ENCODE measurements at regions not wholly inside any gene's neighbourhood (a gene's known extent, or its start where the extent isn't known, plus 50 kb on each side); places are given as distances from the start of the nearest gene placed in this dataset.
"Not testable (repeated sequence)": the region's sequence is repeated elsewhere in the genome, so short reads cannot be mapped to it uniquely, and the experiment has no call there.

DNA sequence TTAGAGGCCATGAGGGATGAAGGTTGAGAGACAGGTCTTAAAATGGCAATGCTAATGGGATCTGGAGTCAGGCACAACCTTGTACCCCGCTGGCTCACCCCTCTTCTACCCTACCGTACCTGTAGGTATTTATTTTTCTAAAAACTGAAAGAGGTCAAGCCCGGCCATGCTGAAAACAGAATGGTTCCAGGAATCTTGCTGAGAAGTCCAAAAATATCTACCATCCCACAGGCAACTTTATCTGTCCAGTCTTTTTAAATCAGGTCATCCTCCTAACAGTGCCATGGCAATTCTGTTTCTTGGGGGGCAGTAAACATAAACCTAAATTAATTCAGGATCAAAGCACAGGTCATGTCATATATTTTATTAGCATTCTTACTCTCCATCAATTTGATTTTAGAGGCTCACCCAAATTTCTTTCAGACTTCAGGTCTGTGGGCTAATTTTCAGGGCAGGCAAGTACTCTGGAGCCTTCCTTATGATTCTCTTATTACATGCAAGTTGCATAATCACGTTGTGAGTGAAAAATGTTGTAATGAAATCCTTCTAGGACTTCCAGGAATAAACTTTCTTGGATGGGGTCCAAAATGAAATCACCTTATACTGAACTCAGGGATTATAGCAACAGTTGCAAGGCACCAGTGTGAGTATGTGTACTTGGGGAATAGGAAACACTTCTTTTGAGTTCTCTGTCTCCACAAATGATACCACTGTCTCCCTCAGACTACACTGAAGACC lies 102.7 kb upstream of the NREP start:
- no peak for DNase-seq

DNA sequence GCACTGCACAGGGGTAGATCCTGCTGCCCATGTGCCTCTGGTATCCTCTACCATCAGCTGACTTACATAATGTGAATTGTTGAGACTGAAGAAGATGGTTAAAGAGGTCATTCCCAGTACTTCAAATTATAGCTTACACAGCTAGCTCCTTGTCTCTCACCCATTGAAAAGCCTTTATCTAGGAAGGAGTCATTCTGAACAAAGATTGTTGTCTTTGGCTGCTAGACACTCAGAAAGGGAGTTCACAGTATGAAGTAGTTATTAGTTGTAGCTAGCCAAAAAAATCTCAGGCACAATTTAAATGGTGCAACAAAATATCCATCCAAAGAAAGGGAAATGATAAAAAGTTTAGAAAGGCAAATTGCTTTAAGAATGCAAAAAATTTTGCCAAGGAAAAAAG lies 102.0 kb upstream of the NREP start:
- no peak for DNase-seq

DNA sequence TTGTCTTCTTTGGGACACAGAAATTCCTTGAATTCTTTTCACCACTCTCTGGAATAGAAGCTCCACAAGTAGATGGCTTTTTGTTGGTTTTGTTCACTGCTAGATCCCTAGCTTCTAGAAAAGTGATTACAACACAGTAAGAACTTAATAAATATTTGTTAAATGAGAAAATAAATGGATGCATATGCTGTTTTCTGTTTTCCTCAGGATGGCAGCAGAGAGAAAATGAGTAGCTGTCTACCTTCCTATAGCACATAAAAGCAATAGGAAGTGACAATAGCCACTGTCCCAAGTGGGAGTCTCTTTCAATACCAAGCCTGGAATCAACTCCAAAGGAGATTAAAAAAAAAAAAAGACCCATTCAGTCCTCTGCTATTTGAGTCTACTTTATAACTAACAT lies 100.6 kb upstream of the NREP start:
- no peak for DNase-seq

DNA sequence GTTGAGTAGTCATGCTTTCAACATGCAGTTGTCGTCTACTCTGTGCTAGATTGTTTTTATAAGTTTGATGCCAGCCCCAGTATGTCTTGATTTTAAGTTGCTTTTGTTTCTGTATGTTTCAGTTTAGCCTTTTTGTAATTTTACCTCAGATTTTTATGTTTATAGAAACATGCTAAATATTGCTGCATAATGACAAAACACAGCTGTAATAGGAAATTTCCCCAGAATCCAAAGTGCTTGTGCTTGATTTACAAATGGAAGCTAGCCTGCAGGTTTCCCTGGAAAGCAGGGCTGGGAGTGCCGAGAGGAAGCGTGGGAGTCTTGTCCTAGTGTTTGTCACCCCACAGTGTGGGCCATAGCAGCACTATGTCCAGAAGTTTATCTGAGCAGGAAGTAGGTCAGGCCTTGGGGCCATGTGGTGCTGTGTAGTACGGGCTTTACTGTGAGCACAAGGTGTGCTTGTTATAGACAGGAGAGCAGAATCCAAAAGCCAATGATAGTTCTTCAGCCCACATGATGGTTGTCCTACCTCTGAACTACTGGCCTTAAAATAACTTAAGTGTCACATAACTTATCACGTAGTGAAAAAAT lies 100.0 kb upstream of the NREP start:
- no peak for DNase-seq

DNA sequence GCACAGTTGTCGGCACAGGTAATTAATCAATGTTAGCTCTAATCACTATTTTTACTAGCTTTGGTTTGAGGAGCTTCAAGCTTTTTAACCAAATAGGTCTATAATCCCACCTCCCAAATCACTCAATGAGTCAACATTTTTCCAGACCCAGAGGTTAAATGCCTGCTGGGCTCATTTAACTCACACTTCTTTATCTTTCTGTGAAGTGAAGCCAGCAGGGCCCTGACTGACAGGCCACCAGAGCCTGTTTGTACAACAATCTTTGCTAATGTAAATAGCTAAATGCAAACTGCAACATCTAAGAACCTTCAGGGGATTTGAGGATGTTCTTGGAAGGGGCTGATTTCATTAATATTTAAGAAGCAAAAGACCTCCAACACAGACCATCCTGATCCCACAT lies 98.4 kb upstream of the NREP start:
- DNase-seq = no peak

DNA sequence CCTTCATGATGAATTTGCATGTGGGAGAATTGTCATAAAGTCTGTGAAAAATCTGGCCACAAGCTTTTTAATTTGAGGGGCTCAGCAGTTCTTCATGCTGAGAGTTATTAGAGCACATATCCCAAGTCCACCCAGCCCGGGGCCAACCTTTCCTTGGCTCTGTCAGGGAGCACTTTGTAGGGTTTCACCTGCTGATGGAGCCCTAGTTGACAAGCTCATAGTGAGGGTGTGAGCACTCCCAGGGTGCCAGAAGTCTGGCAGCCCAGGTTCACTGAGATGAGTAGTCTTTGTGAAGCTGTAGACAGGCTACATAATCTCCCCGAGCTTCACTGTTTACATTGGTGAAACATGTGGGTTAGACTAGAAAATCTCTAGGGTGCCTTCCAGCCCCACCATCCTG lies 97.2 kb upstream of the NREP start:
- DNase-seq = no peak

DNA sequence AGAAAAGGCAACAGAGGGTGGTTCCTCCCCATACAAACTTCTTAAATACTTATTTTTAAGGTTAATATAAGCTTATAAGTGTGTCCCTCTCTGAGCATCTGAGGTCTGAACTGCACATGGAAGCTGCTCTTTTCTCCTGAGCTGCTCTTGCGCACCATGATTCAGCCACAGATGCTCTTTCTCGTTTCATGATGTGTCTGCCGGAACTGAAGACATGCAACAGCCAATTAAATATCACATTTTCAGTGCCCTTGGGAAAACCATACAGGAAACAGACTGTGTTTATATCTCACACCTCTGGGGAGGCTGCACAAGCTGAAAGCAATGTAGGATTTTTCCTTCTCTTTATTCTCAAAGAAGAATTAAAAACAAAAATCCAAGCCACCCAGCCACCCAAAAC lies 96.8 kb upstream of the NREP start:
- no peak for DNase-seq

DNA sequence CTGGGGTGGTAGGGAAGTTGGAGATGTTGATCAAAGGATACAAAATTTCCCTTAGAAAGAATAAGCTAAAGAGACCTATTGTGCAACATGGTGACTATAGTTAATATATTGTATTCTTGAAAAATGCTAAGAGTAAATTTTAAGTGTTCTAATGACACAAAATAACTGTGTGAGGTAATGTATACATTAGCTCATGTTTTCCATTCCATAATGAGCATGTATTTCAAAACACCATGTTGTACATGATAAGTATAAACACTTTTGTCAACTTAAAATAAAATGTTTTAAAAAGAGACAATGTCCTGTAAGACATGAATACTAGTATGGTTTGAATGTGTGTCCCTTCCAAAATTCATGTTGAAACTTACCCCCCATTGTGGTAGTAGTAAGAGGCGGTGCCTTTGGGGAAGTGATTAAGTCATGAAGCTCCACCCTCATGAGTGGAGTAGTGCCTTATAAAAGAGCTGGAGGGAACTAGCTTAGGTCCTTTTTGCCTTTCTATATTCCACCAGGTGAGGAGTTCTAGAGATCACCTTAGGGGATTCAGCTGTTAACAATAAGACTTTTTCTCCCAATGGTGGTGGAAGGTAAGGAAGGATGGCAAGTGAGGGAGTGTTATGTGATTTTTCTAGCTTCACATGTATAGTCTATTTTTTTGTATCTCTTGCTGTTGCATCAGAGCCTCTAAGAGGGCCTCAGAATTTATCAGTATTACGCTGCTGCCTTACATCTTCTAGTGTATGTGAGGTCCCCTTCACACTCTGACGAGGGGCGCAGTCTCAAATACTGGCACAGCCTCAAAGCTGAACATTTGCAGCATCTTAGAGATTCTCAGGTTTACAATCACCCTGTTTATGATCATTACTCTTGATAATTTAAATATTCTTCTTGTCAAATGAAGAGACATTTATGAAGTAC lies 94.9 kb upstream of the NREP start:
- DNase-seq = no peak

DNA sequence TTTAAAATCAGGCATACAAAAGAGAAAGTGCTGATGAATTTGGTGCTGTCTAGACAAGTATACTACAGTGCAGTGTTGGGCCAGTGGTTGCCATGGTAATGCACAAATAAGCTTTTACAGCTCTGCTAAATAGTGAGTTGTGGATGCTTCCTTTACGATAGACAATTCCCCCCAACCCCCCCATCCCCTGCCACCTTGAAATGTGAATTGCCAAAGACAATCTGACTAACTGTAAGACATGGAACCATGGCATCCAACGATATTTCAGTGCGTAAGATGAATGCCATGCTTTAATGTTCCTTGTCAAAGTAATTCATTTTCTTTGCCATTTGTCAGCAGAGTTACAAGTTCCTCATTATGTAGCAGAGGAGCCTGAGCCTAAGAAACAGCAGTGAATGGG lies 91.5 kb upstream of the NREP start:
- no peak for DNase-seq

DNA sequence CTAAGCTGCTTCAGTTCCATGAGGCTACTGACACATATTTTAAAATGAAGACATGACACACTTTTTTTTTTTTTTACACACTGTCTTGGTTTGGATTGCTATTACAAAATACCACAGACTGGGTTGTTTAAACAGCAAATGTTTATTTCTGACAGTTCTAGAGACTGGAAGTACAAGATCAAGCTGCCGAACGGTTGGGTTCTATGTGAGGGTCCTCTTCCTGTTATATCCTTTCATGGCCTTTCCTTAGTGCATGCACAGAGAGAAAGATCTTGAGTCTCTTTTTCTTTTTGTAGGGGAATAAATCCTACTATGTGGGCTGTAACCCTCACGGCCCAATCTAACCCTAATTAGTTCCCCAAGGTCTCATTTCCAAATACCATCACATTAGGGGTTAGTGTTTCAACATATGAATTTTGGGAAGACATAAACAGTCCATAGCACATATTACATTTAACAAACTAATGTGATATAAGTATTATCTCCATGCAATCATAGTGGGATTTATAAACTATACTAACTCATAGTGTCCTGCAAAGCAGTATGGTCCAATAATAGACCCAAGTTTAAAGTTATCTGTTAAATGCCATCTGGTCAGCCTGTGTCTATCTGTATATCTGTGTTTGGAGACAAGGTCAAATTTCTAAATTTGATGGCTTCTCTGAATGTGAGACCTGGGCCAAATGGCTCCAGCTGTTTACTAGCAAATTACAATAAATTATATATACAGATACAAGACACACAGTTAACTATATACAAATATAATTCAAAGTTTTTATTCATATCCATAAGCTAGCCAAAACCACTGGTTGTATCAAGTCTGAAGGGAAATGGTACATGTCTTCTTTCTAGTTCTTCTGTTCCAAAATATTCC lies 90.3 kb upstream of the NREP start:
- DNase-seq = no peak

DNA sequence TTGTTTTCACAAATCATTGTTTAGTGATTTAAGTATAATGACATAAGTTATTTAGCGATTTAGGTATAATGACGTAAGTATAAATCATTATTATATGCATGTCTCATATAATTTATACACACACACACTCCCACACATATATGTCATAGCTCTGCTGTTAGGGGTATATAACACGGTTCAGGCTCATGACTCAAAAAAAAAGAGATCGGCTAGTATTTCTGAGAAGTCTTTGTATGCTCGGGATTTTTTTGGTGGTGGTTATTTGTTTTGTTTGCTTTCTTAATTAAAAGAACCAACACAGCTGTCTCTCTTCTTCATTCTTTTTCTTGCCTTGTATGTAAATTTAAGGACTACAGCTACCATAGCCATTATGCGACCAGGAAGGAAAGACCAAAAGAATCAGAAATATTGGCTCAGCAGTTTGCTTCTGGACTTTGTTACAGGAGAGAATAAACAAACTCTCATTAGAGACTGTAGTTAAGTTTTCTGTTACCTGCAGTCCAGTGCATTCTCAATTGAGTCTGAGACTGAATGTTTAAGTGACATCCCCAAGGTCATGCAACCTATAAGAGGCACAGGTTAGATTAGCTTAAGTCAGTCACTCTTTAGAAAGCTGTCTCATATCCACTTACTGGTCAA lies 83.2 kb upstream of the NREP start:
- no peak for DNase-seq

DNA sequence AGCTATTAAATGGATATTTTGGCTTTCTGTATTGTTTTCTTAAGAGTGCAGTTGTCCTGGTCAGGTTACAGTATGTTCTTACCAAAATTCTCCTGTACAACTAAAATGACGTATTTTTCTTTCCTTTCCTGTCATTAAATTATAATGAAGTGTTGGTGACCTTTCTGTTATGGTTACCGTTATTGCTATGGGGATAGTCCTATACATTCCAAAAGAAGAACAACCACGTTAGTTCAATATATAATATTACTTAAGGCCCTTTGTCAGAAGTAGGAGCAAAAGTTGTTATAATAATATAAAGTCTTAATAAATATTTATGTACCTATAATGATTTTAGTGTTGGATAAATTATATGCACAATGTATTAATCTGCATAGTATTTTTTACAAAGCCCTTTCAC lies 82.4 kb upstream of the NREP start:
- DNase-seq = no peak

DNA sequence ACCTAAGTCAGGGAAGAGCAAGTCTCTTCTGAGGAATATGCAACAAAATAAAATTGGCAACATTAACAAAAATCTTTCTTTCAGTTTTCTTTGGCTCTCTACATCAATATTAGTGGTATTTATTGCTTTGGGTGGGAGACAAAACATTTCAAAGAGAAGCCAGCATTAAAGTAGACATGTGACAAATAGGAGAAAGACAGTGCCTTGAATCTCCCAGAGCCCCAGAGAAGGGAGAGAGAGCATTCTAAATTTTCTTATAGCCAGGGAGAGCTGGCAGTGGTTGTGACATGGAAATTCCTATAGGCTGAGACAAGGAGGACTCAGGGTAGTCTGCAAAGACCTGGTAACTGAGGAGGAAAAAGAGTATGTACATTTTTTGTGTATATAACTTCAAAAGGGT lies 79.4 kb upstream of the NREP start:
- DNase-seq = no peak

DNA sequence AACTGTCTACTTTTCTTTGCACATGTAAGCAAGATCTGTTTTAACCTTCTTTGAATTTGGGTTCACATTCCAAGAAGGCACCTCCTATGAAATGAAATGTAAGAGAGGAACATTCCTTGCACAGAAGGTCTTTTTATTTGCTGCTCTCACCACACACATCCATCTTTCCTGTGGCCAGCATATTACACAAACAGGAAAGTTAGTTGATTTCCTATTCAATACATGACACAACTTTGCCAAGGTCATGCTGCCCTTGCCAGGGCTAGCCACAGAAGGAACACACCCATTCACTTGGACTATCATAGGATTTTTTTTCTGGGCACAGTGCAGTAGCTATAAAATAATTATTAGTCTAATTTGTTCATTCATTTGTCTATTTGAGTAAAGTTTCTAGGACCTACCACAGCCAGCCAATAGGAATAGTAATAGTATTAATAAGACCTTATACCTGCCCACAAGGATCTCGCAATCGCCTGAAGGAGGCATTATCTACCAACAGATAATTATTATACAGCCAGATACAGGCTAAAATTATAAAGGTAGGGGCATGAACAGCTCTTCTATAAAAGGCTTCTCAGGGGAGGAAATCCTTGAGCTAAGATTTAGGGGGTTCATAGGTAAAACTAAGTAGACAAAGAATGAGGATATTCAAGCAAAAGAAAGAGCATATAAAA lies 78.1 kb upstream of the NREP start:
- no peak for DNase-seq

DNA sequence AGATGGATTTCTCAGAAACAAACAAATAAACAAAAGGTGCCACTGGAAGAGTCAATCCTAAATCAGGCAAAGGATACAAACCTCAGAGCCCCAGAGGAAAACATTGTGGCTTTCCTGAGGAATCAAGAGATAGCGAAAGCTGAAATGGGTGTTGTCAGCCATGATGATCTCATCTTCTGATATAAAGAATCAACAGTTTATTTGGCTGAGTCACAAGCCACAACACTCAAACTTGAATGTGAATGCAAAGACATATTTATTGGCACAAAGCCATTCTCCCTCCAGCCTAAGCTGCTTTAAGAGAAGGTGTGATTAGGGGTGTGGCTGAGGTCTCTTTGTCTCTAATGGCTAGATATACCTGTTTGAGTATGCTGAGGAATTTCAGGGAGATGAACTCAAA lies 73.3 kb upstream of the NREP start:
- no peak for DNase-seq

DNA sequence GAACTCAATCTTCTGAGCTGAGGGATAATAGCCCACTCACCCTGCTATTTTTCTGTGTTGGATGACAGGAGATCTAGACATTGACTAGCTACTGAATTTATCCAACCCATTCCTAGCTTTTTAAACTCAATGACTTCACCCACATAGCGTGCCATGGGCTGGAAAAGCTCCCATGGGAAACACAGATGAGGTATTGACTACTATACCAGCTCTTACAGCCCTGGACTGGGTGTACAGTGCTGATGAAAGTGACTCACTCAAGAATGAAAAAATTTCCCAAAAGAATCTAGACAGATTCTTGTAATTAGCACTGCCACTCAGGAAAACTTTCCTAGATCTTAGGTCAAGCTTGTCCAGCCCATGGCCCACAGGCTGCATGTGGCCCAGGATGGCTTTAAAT lies 72.7 kb upstream of the NREP start:
- no peak for DNase-seq

DNA sequence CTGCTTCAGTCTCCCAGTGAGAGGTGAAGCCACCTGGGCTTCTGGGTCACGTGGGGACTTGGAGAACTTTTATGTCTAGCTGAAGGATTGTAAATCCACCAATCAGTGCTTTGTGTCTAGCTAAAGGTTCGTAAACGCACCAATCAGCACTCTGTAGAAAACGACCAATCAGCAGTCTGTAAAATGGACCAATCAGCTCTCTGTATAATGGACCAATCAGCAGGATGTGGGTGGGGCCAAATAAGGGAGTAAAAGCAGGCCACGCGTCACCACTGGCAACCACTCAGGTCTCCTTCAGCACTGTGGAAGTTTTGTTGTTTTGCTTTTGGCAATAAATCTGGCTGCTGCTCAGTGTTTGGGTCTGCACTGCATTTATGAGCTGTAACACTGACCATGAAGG lies 69.1 kb upstream of the NREP start:
- no peak for DNase-seq

DNA sequence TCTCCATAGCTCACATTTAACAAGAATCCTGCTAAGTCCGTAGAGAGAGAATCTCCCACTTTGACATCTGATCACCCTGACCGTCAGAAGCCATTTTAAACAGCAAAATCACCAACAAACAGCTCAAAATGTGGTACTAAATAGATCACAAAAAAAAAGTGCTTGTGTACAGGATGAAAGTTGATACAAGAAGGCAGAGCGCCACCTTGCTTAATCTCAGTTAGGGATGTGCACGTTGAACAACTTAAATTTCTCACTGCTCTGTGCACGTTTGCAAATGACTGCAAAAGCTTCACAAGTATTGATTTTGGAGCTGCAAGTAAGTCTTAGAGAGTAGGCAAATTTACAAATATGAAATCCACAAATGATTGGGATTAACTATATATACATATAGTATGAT lies 63.1 kb upstream of the NREP start:
- no peak for DNase-seq

DNA sequence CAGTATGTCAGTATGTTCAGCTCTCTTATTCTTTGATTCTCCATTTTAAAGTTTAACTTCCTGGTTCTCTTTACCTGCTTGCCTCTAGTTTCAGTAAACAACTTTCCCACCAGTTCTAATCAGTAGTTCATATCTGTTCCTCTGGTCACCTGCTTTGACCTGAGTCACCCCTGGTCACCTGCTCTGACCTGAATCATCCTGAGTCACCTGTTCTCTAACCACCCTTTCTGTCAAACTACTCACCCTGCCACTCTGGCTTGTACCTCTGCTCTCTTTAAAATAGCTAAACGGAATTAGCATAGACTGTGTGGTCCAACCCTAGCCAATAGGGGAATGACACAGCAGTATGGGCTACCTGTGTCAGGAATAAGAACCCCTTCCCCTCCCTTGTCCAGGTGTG lies 62.0 kb upstream of the NREP start:
- not testable (repeated sequence) for DNase-seq

DNA sequence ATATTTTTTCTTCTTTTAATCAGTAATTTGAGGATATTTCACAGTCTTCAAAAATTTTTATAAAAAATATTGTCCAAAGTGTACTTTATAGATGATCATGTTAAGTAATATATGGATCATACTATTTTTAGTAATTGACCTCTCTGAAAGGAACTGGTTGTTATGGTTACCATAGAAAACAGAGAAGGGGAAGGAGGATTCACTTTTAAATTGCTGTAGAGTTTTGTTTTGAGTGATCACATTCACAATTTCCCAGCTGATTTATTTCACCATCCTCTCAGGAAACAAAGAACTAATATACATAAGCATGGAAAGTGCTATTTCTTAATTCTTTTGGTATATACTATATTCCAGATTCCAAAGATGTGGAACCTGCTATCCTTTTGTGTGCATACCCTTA lies 56.5 kb upstream of the NREP start:
- no peak for DNase-seq

DNA sequence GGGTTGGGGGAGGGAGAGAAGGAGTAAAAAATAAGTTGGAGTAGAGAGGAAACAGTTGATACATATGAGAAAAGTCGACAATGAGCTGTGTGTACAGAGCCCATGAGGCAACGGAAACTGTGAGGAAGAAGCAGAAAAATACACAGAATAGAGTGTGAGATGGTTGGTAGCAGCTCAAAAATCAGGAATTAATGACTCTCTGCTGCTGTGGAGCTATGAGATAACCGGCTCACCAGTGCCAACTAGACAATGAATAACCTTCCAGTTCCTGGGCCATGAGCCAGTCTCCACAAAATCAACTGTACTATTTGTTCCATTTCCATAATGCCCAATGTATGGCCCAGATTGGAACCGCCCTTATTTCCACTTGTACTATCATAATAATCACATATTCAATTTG lies 53.1 kb upstream of the NREP start:
- no peak for DNase-seq

Data from CD4-positive, alpha-beta T cell treated with Interleukin-15 for 1 hour (primary cell).